Suppressor macrophage treated with lipopolysaccharide for 1 hour (primary cell): ENCODE measurements at regions not wholly inside any gene's neighbourhood (a gene's known extent, or its start where the extent isn't known, plus 50 kb on each side); places are given as distances from the start of the nearest gene placed in this dataset.

Experiments used
- DNase-seq, 3 donors: peaks; one replicate each; pipeline ENCODE4 v3.0.0-alpha.2; 2020 to 2022

GRCh38 chr12:125685915-125686314, 620.7 kb downstream of the AACS start:
- DNase-seq: no peak

- no peak for DNase-seq
Observed at GRCh38 chr12:125687403-125687802, 622.2 kb downstream of the AACS start.

GRCh38 chr12:125687820-125688219, 622.6 kb downstream of the AACS start:
- no peak for DNase-seq

GRCh38 chr12:125688223-125688622, 623.0 kb downstream of the AACS start:
- DNase-seq: no peak

GRCh38 chr12:125688881-125689280, 623.6 kb downstream of the AACS start:
- no peak for DNase-seq

GRCh38 chr12:125689576-125690410, 624.6 kb downstream of the AACS start:
- no peak for DNase-seq

- no peak for DNase-seq
Observed at GRCh38 chr12:125690841-125691240, 625.6 kb downstream of the AACS start.

GRCh38 chr12:125696054-125696453, 630.8 kb downstream of the AACS start:
- no peak for DNase-seq

GRCh38 chr12:125704803-125705202, 639.6 kb downstream of the AACS start:
- no peak for DNase-seq

- DNase-seq: no peak
Observed at GRCh38 chr12:125720961-125721360, 655.7 kb downstream of the AACS start.

GRCh38 chr12:125734137-125734536, 668.9 kb downstream of the AACS start:
- DNase-seq: no peak

GRCh38 chr12:125738211-125738610, 673.0 kb downstream of the AACS start:
- DNase-seq: no peak

GRCh38 chr12:125742413-125742812, 677.2 kb downstream of the AACS start:
- no peak for DNase-seq

- DNase-seq: no peak
Observed at GRCh38 chr12:125744201-125744600, 679.0 kb downstream of the AACS start.

- no peak for DNase-seq
Observed at GRCh38 chr12:125755512-125755911, 690.3 kb downstream of the AACS start.

GRCh38 chr12:125766091-125766490, 700.9 kb downstream of the AACS start:
- no peak for DNase-seq

- DNase-seq: no peak
Observed at GRCh38 chr12:125772403-125772802, 707.2 kb downstream of the AACS start.

GRCh38 chr12:125773033-125773640, 707.9 kb downstream of the AACS start:
- peak; percentile 33 to 34 (median 33) for DNase-seq

GRCh38 chr12:125775507-125775906, 710.3 kb downstream of the AACS start:
- DNase-seq: no peak

- DNase-seq: no peak
Observed at GRCh38 chr12:125776212-125776611, 711.0 kb downstream of the AACS start.

GRCh38 chr12:125786143-125786542, 720.9 kb downstream of the AACS start:
- DNase-seq: no peak

GRCh38 chr12:125794401-125794800, 729.2 kb downstream of the AACS start:
- no peak for DNase-seq

- DNase-seq: no peak
Observed at GRCh38 chr12:125797421-125798175, 732.4 kb downstream of the AACS start.

- DNase-seq: no peak
Observed at GRCh38 chr12:125804660-125805059, 739.4 kb downstream of the AACS start.
